Breast epithelium (tissue), 4 donors: ENCODE measurements at regions not wholly inside any gene's neighbourhood (a gene's known extent, or its start where the extent isn't known, plus 50 kb on each side); places are given as distances from the start of the nearest gene placed in this dataset.

ENCODE experiments used
- DNase-seq, 2 donors: peaks; one replicate each; pipeline ENCODE4 v3.0.0-alpha.2; 2019; ENCODE audit warnings: low spot score in 2 of 2
- H3K27ac ChIP-seq, 2 donors: fragments of 200-600 bp; sonication (generic) in 1 of 2; one replicate each; pipeline ENCODE4 v1.5.1; 2016 to 2019; ENCODE audit warnings: mild to moderate bottlenecking in 1 of 2
- H3K27me3 ChIP-seq, 2 donors: fragments of 200-600 bp; sonication (generic) in 1 of 2; one replicate each; pipeline versions ENCODE4 v1.5.1 to v1.6.0; 2017 to 2019; ENCODE audit warnings: control low read depth in 1 of 2, mild to moderate bottlenecking in 1 of 2
- H3K36me3 ChIP-seq: fragments of 200-600 bp; one replicate; pipeline ENCODE4 v1.5.1; 2019
- H3K4me1 ChIP-seq, 2 donors: fragments of 200-600 bp; sonication (generic); one replicate each; pipeline ENCODE4 v1.5.1; 2016 to 2019; ENCODE audit warnings: control low read depth in 1 of 2
- H3K4me3 ChIP-seq, 3 donors: fragments of 200-600 bp; sonication (generic); 1 replicate in 2 of 3; 2 replicates in 1 of 3; pipeline ENCODE4 v1.5.1; 2016 to 2019; ENCODE audit warnings: mild to moderate bottlenecking in 3 of 3, moderate library complexity in 2 of 3
- H3K9me3 ChIP-seq, 2 donors: fragments of 200-600 bp; sonication (generic) in 1 of 2; one replicate each; pipeline ENCODE4 v1.5.1; 2016 to 2019; ENCODE audit warnings: control low read depth in 1 of 2
- POLR2A ChIP-seq: fragments of 450-650 bp; IDR thresholded peaks from one replicate; pipeline ENCODE4 v1.6.1; 2016; ENCODE audit warnings: antibody characterized with exemption, mild to moderate bottlenecking, moderate library complexity
- POLR2AphosphoS5 ChIP-seq, 3 donors: sonication (generic); formaldehyde crosslinking; IDR thresholded peaks; one replicate each; pipeline ENCODE4 v1.6.1; 2017; ENCODE audit warnings: antibody characterized with exemption in 3 of 3
- intact Hi-C: fragments of 100-400 bp; cut with DNase I; formaldehyde crosslinking; loops from one replicate; pipeline ENCODE4 v1.15.1; 2023; ENCODE audit warnings: low total_unique reads
- TF ChIP-seq, protein P1 (sequence below), 3 donors: fragments of 450-650 bp; IDR thresholded peaks; one replicate each; pipeline ENCODE4 v1.5.1; 2016 to 2017; ENCODE audit warnings: antibody characterized with exemption in 3 of 3, mild to moderate bottlenecking in 3 of 3, moderate library complexity in 3 of 3

GRCh38 chr4:176435901-176436292, 116.1 kb downstream of the SPCS3 start:
- intact Hi-C loops: no loop called here
- no peaks in the 10 kb centered on the region for H3K36me3 ChIP-seq
- DNase-seq: no peak
- TF ChIP-seq, protein P1, sequence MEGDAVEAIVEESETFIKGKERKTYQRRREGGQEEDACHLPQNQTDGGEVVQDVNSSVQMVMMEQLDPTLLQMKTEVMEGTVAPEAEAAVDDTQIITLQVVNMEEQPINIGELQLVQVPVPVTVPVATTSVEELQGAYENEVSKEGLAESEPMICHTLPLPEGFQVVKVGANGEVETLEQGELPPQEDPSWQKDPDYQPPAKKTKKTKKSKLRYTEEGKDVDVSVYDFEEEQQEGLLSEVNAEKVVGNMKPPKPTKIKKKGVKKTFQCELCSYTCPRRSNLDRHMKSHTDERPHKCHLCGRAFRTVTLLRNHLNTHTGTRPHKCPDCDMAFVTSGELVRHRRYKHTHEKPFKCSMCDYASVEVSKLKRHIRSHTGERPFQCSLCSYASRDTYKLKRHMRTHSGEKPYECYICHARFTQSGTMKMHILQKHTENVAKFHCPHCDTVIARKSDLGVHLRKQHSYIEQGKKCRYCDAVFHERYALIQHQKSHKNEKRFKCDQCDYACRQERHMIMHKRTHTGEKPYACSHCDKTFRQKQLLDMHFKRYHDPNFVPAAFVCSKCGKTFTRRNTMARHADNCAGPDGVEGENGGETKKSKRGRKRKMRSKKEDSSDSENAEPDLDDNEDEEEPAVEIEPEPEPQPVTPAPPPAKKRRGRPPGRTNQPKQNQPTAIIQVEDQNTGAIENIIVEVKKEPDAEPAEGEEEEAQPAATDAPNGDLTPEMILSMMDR (IDR thresholded peaks at IDR 0.05): no peak
- TF ChIP-seq POLR2A: no peak
- no peak for TF ChIP-seq POLR2AphosphoS5 (IDR thresholded peaks at IDR 0.05)
- no peaks in the 10 kb centered on the region for H3K27me3 ChIP-seq
- no peaks in the 10 kb centered on the region for H3K9me3 ChIP-seq
- H3K4me3 ChIP-seq: no peak overlapping the region
- H3K4me1 ChIP-seq: no peaks in the 10 kb centered on the region
- no peak overlapping the region for H3K27ac ChIP-seq

- no peaks in the 10 kb centered on the region for H3K36me3 ChIP-seq
- no peaks in the 10 kb centered on the region for H3K4me1 ChIP-seq
- no peaks in the 10 kb centered on the region for H3K9me3 ChIP-seq
- intact Hi-C loops: no loop called here
- TF ChIP-seq, protein P1 (IDR thresholded peaks at IDR 0.05): no peak
- TF ChIP-seq POLR2AphosphoS5 (IDR thresholded peaks at IDR 0.05) (no peak), POLR2A (no peak)
- H3K4me3 ChIP-seq: no peak overlapping the region
- H3K27me3 ChIP-seq: no peaks in the 10 kb centered on the region
- no peak overlapping the region for H3K27ac ChIP-seq
- DNase-seq: no peak
Measured at GRCh38 chr4:176436293-176436973, 116.7 kb downstream of the SPCS3 start.

- H3K36me3 ChIP-seq: no peaks in the 10 kb centered on the region
- no peak overlapping the region for H3K27ac ChIP-seq
- intact Hi-C loops: no loop called here
- no peak for TF ChIP-seq POLR2AphosphoS5 (IDR thresholded peaks at IDR 0.05)
- TF ChIP-seq, protein P1 (IDR thresholded peaks at IDR 0.05): no peak
- TF ChIP-seq POLR2A: no peak
- H3K4me3 ChIP-seq: no peak overlapping the region
- DNase-seq: no peak
- no peaks in the 10 kb centered on the region for H3K27me3 ChIP-seq
- H3K4me1 ChIP-seq: no peaks in the 10 kb centered on the region
- no peaks in the 10 kb centered on the region for H3K9me3 ChIP-seq
Measured at GRCh38 chr4:176437756-176438155, 118.0 kb downstream of the SPCS3 start.

GRCh38 chr4:176438401-176438800, 118.6 kb downstream of the SPCS3 start:
- no peak overlapping the region for H3K27ac ChIP-seq

DNA sequence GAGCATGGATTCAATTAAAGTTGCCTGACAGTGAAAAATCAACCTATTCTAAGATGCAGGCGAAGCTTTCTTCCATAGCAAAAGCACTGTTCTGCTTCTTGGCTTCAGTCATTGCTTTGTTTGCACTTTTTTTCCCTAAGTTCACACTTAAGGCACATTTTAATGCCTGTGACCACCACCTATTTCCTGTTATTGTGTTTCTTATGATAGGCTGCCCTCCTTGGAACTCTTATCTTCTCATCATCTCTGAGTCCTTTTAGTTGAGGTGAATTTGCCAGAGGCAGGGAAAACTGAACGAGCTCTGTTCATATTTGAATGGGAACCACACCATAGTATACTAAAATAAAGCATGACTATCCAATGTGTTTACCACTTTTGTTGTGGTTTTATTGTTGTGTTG, 119.8 kb downstream of the SPCS3 start:
- Histone ChIP-seq H3K4me3 (no peak overlapping the region), H3K9me3 (no peaks in the 10 kb centered on the region), H3K27me3 (no peaks in the 10 kb centered on the region), H3K27ac (no peak overlapping the region), H3K36me3 (no peaks in the 10 kb centered on the region), H3K4me1 (no peaks in the 10 kb centered on the region)
- intact Hi-C loops: no loop called here
- no peak for DNase-seq
- TF ChIP-seq POLR2A (no peak), POLR2AphosphoS5 (IDR thresholded peaks at IDR 0.05) (no peak)
- TF ChIP-seq, protein P1 (IDR thresholded peaks at IDR 0.05): no peak

More at GRCh38 chr4:176438401-176438800, 118.6 kb downstream of the SPCS3 start:
- intact Hi-C loops: no loop called here
- Histone ChIP-seq H3K27me3 (no peaks in the 10 kb centered on the region), H3K4me1 (no peaks in the 10 kb centered on the region), H3K4me3 (no peak overlapping the region), H3K36me3 (no peaks in the 10 kb centered on the region), H3K9me3 (no peaks in the 10 kb centered on the region)
- TF ChIP-seq, protein P1 (IDR thresholded peaks at IDR 0.05): no peak
- no peak for TF ChIP-seq POLR2A
- no peak for TF ChIP-seq POLR2AphosphoS5 (IDR thresholded peaks at IDR 0.05)
- DNase-seq: no peak
